ENCODE measurements at regions not wholly inside any gene's neighbourhood (a gene's known extent, or its start where the extent isn't known, plus 50 kb on each side); places are given as distances from the start of the nearest gene placed in this dataset.

DNA sequence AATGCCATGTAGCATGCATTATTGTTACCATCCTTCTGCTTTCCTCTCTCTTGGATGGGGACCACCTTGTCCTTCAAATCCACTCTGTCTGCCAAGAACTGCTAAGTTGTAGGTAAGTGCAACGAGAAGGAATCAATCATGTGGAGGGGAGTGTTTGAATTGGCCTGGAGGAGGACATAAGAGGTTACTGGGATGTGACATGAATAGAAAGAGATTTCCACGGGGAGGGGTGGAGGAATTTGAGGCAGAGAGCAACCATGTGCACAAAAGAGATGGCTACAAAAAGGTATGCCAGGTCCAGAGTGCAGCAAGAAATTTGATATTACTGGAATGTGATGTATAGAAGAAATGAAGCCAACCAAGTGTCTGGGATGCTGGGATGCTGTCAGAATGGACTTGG lies 648.9 kb upstream of the KLF4 start (continued):
- TF ChIP-seq, protein P1, sequence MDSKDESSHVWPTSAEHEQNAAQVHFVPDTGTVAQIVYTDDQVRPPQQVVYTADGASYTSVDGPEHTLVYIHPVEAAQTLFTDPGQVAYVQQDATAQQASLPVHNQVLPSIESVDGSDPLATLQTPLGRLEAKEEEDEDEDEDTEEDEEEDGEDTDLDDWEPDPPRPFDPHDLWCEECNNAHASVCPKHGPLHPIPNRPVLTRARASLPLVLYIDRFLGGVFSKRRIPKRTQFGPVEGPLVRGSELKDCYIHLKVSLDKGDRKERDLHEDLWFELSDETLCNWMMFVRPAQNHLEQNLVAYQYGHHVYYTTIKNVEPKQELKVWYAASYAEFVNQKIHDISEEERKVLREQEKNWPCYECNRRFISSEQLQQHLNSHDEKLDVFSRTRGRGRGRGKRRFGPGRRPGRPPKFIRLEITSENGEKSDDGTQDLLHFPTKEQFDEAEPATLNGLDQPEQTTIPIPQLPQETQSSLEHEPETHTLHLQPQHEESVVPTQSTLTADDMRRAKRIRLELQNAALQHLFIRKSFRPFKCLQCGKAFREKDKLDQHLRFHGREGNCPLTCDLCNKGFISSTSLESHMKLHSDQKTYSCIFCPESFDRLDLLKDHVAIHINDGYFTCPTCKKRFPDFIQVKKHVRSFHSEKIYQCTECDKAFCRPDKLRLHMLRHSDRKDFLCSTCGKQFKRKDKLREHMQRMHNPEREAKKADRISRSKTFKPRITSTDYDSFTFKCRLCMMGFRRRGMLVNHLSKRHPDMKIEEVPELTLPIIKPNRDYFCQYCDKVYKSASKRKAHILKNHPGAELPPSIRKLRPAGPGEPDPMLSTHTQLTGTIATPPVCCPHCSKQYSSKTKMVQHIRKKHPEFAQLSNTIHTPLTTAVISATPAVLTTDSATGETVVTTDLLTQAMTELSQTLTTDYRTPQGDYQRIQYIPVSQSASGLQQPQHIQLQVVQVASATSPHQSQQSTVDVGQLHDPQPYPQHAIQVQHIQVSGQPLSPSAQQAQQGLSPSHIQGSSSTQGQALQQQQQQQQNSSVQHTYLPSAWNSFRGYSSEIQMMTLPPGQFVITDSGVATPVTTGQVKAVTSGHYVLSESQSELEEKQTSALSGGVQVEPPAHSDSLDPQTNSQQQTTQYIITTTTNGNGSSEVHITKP (CRISPR knock-in tag; IDR thresholded peaks at IDR 0.05; ENCODE audit: low read depth), result no peak

DNA sequence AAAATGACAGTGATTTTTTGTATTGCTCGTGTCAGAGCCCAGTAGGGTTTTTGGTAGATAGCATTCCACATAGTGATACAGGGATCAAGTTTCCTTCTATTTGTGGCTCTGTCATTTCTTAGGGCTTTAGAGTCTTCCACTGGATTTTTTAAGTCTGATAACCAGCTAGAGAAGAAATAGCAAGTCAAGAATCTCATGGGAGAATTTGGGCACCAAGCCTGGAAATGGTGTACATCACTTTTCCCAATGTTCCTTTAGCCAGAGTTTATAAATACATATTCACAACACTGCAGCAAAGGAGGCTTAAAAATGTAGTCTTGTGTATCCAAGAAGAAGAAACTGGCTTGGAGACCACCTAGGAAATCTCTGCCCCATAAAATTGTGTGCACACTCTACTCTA lies 647.1 kb upstream of the KLF4 start:
- H3K9me3 ChIP-seq (ENCODE audit: low read length), result no peaks in the 10 kb centered on the region
- CTCF ChIA-PET (ENCODE audit: low intra/inter-chr PET ratio, low total read pairs), result no interaction called here
- no peak for ATAC-seq
- no peak overlapping the region for H2AFZ ChIP-seq (ENCODE audit: low read length)
- H3K27ac ChIP-seq (ENCODE audit: extremely low read length, insufficient read depth, low read length), result no peak overlapping the region
- H3K4me1 ChIP-seq (ENCODE audit: insufficient read depth, low read length), result no peaks in the 10 kb centered on the region
- intact Hi-C loops (cut with micrococcal nuclease; ENCODE audit: unreplicated experiment) (no loop called here), in situ Hi-C loops (cut with HindIII; ENCODE audit: extremely low pct_ligation_motif_present, low pct_unique_long_range_greater_than_20kb) (no loop called here)
- 4% methylated on average over 1 of the region's 1 CpG for WGBS (ENCODE audit: low lambda C conversion rate)
- H3K79me2 ChIP-seq (ENCODE audit: insufficient read depth, low read length), result no peaks in the 10 kb centered on the region
- H3K36me3 ChIP-seq (replicated peaks in 1 of 2; ENCODE audit: control insufficient read depth in 1 of 2, insufficient read depth in 2 of 2, low read length in 2 of 2), result no peaks in the 10 kb centered on the region
- no peak overlapping the region for H3K4me3 ChIP-seq (replicated peaks in 1 of 3; ENCODE audit: insufficient read depth in 1 of 3, low read depth in 2 of 3, low read length in 3 of 3)
- H4K20me1 ChIP-seq (ENCODE audit: insufficient read depth, low read length), result no peaks in the 10 kb centered on the region
- H3K4me2 ChIP-seq (ENCODE audit: low read depth, low read length), result no peak overlapping the region
- POLR2A ChIA-PET, result no interaction called here
- DNase-seq (ENCODE audit: low spot score), result no peak
- BruUV-seq (replicated peaks), result no TSS peak
- FAIRE-seq, result no peak
- H3K27me3 ChIP-seq (ENCODE audit: control insufficient read depth in 1 of 2, insufficient read depth in 2 of 2, low read length in 2 of 2), result no peaks in the 10 kb centered on the region
- no peak overlapping the region for H3K9ac ChIP-seq (ENCODE audit: insufficient read depth, low read depth, low read length)
- TF ChIP-seq, protein P2, sequence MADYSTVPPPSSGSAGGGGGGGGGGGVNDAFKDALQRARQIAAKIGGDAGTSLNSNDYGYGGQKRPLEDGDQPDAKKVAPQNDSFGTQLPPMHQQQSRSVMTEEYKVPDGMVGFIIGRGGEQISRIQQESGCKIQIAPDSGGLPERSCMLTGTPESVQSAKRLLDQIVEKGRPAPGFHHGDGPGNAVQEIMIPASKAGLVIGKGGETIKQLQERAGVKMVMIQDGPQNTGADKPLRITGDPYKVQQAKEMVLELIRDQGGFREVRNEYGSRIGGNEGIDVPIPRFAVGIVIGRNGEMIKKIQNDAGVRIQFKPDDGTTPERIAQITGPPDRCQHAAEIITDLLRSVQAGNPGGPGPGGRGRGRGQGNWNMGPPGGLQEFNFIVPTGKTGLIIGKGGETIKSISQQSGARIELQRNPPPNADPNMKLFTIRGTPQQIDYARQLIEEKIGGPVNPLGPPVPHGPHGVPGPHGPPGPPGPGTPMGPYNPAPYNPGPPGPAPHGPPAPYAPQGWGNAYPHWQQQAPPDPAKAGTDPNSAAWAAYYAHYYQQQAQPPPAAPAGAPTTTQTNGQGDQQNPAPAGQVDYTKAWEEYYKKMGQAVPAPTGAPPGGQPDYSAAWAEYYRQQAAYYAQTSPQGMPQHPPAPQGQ (CRISPR knock-in tag; IDR thresholded peaks at IDR 0.05; ENCODE audit: borderline replicate concordance), result no peak
- TF ChIP-seq ZNF841 (CRISPR knock-in tag; IDR thresholded peaks at IDR 0.05; ENCODE audit: borderline replicate concordance), result no peak
- TF ChIP-seq ZNF510 (CRISPR knock-in tag; IDR thresholded peaks at IDR 0.05; ENCODE audit: low read depth), result no peak
- TF ChIP-seq, protein P3, sequence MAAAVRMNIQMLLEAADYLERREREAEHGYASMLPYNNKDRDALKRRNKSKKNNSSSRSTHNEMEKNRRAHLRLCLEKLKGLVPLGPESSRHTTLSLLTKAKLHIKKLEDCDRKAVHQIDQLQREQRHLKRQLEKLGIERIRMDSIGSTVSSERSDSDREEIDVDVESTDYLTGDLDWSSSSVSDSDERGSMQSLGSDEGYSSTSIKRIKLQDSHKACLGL (CRISPR knock-in tag; IDR thresholded peaks at IDR 0.05), result no peak
- TF ChIP-seq CAMTA2 (CRISPR knock-in tag; IDR thresholded peaks at IDR 0.05; ENCODE audit: borderline replicate concordance), result no peak
- TF ChIP-seq, protein P4, sequence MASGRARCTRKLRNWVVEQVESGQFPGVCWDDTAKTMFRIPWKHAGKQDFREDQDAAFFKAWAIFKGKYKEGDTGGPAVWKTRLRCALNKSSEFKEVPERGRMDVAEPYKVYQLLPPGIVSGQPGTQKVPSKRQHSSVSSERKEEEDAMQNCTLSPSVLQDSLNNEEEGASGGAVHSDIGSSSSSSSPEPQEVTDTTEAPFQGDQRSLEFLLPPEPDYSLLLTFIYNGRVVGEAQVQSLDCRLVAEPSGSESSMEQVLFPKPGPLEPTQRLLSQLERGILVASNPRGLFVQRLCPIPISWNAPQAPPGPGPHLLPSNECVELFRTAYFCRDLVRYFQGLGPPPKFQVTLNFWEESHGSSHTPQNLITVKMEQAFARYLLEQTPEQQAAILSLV (CRISPR knock-in tag; IDR thresholded peaks at IDR 0.05; ENCODE audit: borderline replicate concordance), result no peak
- no peak for TF ChIP-seq JUN (CRISPR knock-in tag; IDR thresholded peaks at IDR 0.05)
- TF ChIP-seq, protein P5, sequence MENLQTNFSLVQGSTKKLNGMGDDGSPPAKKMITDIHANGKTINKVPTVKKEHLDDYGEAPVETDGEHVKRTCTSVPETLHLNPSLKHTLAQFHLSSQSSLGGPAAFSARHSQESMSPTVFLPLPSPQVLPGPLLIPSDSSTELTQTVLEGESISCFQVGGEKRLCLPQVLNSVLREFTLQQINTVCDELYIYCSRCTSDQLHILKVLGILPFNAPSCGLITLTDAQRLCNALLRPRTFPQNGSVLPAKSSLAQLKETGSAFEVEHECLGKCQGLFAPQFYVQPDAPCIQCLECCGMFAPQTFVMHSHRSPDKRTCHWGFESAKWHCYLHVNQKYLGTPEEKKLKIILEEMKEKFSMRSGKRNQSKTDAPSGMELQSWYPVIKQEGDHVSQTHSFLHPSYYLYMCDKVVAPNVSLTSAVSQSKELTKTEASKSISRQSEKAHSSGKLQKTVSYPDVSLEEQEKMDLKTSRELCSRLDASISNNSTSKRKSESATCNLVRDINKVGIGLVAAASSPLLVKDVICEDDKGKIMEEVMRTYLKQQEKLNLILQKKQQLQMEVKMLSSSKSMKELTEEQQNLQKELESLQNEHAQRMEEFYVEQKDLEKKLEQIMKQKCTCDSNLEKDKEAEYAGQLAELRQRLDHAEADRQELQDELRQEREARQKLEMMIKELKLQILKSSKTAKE (CRISPR knock-in tag; IDR thresholded peaks at IDR 0.05; ENCODE audit: borderline replicate concordance), result no peak
- TF ChIP-seq, protein P6, sequence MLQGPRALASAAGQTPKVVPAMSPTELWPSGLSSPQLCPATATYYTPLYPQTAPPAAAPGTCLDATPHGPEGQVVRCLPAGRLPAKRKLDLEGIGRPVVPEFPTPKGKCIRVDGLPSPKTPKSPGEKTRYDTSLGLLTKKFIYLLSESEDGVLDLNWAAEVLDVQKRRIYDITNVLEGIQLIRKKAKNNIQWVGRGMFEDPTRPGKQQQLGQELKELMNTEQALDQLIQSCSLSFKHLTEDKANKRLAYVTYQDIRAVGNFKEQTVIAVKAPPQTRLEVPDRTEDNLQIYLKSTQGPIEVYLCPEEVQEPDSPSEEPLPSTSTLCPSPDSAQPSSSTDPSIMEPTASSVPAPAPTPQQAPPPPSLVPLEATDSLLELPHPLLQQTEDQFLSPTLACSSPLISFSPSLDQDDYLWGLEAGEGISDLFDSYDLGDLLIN (CRISPR knock-in tag; IDR thresholded peaks at IDR 0.05; ENCODE audit: borderline replicate concordance), result no peak
- no peak for TF ChIP-seq ZNF552 (CRISPR knock-in tag; IDR thresholded peaks at IDR 0.05; ENCODE audit: borderline replicate concordance)
- no peak for TF ChIP-seq GABPB1 (CRISPR knock-in tag; IDR thresholded peaks at IDR 0.05)

Data from HepG2 (cell line).